HepG2 (cell line): ENCODE measurements at regions not wholly inside any gene's neighbourhood (a gene's known extent, or its start where the extent isn't known, plus 50 kb on each side); places are given as distances from the start of the nearest gene placed in this dataset.

ENCODE experiments used
- ATAC-seq: fragments of 200-7000 bp; cut with Tn5 transposase; 3 replicates; pipeline ENCODE4 v1.9.1; 2020; ENCODE audit warnings: mild to moderate bottlenecking, moderate library complexity
- BruUV-seq: library from RNA; stranded (reverse); fragments of 400-500 nt; replicated peaks from 2 replicates; lab custom pipeline; 2021; lab: Mats Ljungman, UMichigan
- CTCF ChIA-PET: fragments of 300-600 bp; formaldehyde crosslinking; extraction: SDS; loops from one replicate; lab custom pipeline; 2021; ENCODE audit warnings: low total read pairs, inconsistent platforms, low intra/inter-chr PET ratio; lab: Yijun Ruan, JAX
- POLR2A ChIA-PET: fragments of 350-600 bp; sonication (Branson Sonifier 250); formaldehyde crosslinking; loops from one replicate; lab custom pipeline; 2020; ENCODE audit warnings: antibody characterized with exemption, inconsistent platforms; lab: Yijun Ruan, JAX
- DNase-seq: peaks from one replicate; pipeline ENCODE4 v3.0.0-alpha.2; 2015; ENCODE audit warnings: low spot score
- FAIRE-seq: peaks from 3 replicates; lab custom pipeline; 2011; peaks lifted over from hg19 to GRCh38; lab: Jason Lieb, UNC
- H2AFZ ChIP-seq: one replicate; pipeline ENCODE4 v1.6.1; 2011; ENCODE audit warnings: low read length, inconsistent platforms
- H3K27ac ChIP-seq: fragments of 300-600 bp; 3 replicates; pipeline ENCODE4 v1.8.0; 2011; ENCODE audit warnings: mixed run types, mild to moderate bottlenecking, mixed read lengths, low read length, inconsistent platforms; ENCODE audit not compliant: insufficient read depth; ENCODE audit errors: extremely low read length
- H3K27me3 ChIP-seq, 2 experiments: fragments of 200-600 bp in 1 of 2; 2 replicates in 1 of 2; 3 replicates in 1 of 2; pipeline versions ENCODE4 v1.6.0 to v1.8.0; 2011; ENCODE audit warnings: low read length in 2 of 2, mild to moderate bottlenecking in 2 of 2, moderate library complexity in 2 of 2, inconsistent platforms in 1 of 2; ENCODE audit not compliant: insufficient read depth in 2 of 2, control insufficient read depth in 1 of 2
- H3K36me3 ChIP-seq, 2 experiments: fragments of 200-600 bp in 1 of 2; replicated peaks in 1 of 2; 2 replicates in 1 of 2; 3 replicates in 1 of 2; pipeline versions ENCODE4 v1.5.1 to v1.8.0; 2011; ENCODE audit warnings: low read length in 2 of 2, inconsistent platforms in 1 of 2; ENCODE audit not compliant: insufficient read depth in 2 of 2, control insufficient read depth in 1 of 2
- H3K4me1 ChIP-seq: 2 replicates; pipeline ENCODE4 v1.5.1; 2012; ENCODE audit warnings: low read length, inconsistent platforms; ENCODE audit not compliant: insufficient read depth
- H3K4me2 ChIP-seq: 2 replicates; pipeline ENCODE4 v1.6.0; 2011; ENCODE audit warnings: low read depth, low read length, inconsistent platforms
- H3K4me3 ChIP-seq, 3 experiments: fragments of 200-600 bp in 1 of 3; sonication (generic), shearing (Covaris generic) in 1 of 3; replicated peaks in 1 of 3; 2 replicates each; pipeline ENCODE4 v1.5.1; 2011 to 2016; ENCODE audit warnings: low read length in 3 of 3, inconsistent platforms in 2 of 3, low read depth in 2 of 3, mild to moderate bottlenecking in 2 of 3, control low read depth in 1 of 3, mixed read lengths in 1 of 3; ENCODE audit not compliant: insufficient read depth in 1 of 3
- H3K79me2 ChIP-seq: one replicate; pipeline ENCODE4 v1.6.1; 2011; ENCODE audit warnings: low read length, inconsistent platforms; ENCODE audit not compliant: insufficient read depth
- H3K9ac ChIP-seq: 2 replicates; pipeline ENCODE4 v1.6.0; 2011; ENCODE audit warnings: mild to moderate bottlenecking, low read depth, low read length, inconsistent platforms; ENCODE audit not compliant: insufficient read depth
- H3K9me3 ChIP-seq: 2 replicates; pipeline ENCODE4 v1.5.1; 2012; ENCODE audit warnings: mild to moderate bottlenecking, low read length
- H4K20me1 ChIP-seq: 2 replicates; pipeline ENCODE4 v1.6.0; 2011; ENCODE audit warnings: inconsistent platforms, mild to moderate bottlenecking, low read length, moderate library complexity; ENCODE audit not compliant: insufficient read depth
- AGO2 ChIP-seq: fragments of 200-400 bp; formaldehyde crosslinking; optimal IDR thresholded peaks from 2 replicates; pipeline ENCODE3; 2017; ENCODE audit warnings: mild to moderate bottlenecking, low read depth, low read length, moderate library complexity
- ARID5B ChIP-seq: IDR thresholded peaks from 2 replicates; pipeline ENCODE4 v1.4.0; 2020; ENCODE audit warnings: mild to moderate bottlenecking, missing genetic modification reagents
- ATF1 ChIP-seq: IDR thresholded peaks from 2 replicates; pipeline ENCODE4 v1.6.1; 2016; ENCODE audit warnings: mild to moderate bottlenecking, control low read depth
- ATM ChIP-seq: fragments of 450-650 bp; IDR thresholded peaks from 2 replicates; pipeline ENCODE4 v1.7.1; 2017; ENCODE audit warnings: mild to moderate bottlenecking, borderline replicate concordance
- CAMTA2 ChIP-seq: sonication (generic); formaldehyde crosslinking; IDR thresholded peaks from 2 replicates; pipeline ENCODE4 v1.4.0; 2020; ENCODE audit warnings: mild to moderate bottlenecking, missing genetic modification reagents, borderline replicate concordance
- GATAD1 ChIP-seq: IDR thresholded peaks from 2 replicates; pipeline ENCODE4 v1.6.1; 2016; ENCODE audit warnings: missing genetic modification reagents, missing compliant biosample characterization
- RARA ChIP-seq: IDR thresholded peaks from 2 replicates; pipeline ENCODE4 v1.6.1; 2016; ENCODE audit warnings: missing genetic modification reagents, missing compliant biosample characterization
- RXRB ChIP-seq: IDR thresholded peaks from 2 replicates; pipeline ENCODE4 v1.6.1; 2016; ENCODE audit warnings: borderline replicate concordance, missing genetic modification reagents, missing compliant biosample characterization
- SALL2 ChIP-seq: sonication (generic); formaldehyde crosslinking; IDR thresholded peaks from 2 replicates; pipeline ENCODE4 v1.8.1; 2023; ENCODE audit warnings: mild to moderate bottlenecking, missing genetic modification reagents, inconsistent platforms
- SCMH1 ChIP-seq: sonication (generic); formaldehyde crosslinking; IDR thresholded peaks from 2 replicates; pipeline ENCODE4 v1.9.0; 2021; ENCODE audit warnings: missing genetic modification reagents, mild to moderate bottlenecking, borderline replicate concordance
- SP2 ChIP-seq: sonication (generic); formaldehyde crosslinking; IDR thresholded peaks from 2 replicates; pipeline ENCODE4 v1.5.1; 2020; ENCODE audit warnings: mild to moderate bottlenecking, missing genetic modification reagents
- ZNF460 ChIP-seq: sonication (generic); formaldehyde crosslinking; IDR thresholded peaks from 2 replicates; pipeline ENCODE4 v1.5.1; 2020; ENCODE audit warnings: missing genetic modification reagents, mild to moderate bottlenecking, borderline replicate concordance
- ZNF569 ChIP-seq: sonication (generic); formaldehyde crosslinking; IDR thresholded peaks from 2 replicates; pipeline ENCODE4 v1.5.0; 2020; ENCODE audit warnings: mild to moderate bottlenecking, missing genetic modification reagents, moderate library complexity, borderline replicate concordance
- ZNF598 ChIP-seq: sonication (generic); formaldehyde crosslinking; IDR thresholded peaks from 2 replicates; pipeline ENCODE4 v1.5.1; 2020; ENCODE audit warnings: mild to moderate bottlenecking, missing genetic modification reagents, borderline replicate concordance
- ZNF749 ChIP-seq: sonication (generic); formaldehyde crosslinking; IDR thresholded peaks from 2 replicates; pipeline ENCODE4 v1.8.0; 2022; ENCODE audit warnings: mild to moderate bottlenecking, missing genetic modification reagents, moderate library complexity, borderline replicate concordance
- ZNF781 ChIP-seq: sonication (generic); formaldehyde crosslinking; IDR thresholded peaks from 2 replicates; pipeline ENCODE4 v1.5.1; 2020; ENCODE audit warnings: borderline replicate concordance, mild to moderate bottlenecking, missing genetic modification reagents; ENCODE audit errors: not compliant biosample characterization
- WGBS: methylation state at CpG from one replicate; pipeline ENCODE4 v1.1.6; 2017; ENCODE audit warnings: low lambda C conversion rate; 5-methylcytosine and 5-hydroxymethylcytosine counted together
- in situ Hi-C: cut with HindIII; loops from 2 replicates; pipeline ENCODE4 v1.10.0; 2017; ENCODE audit warnings: low pct_unique_long_range_greater_than_20kb; ENCODE audit not compliant: extremely low pct_ligation_motif_present
- intact Hi-C: fragments of 100-400 bp; cut with micrococcal nuclease; formaldehyde crosslinking; loops from one replicate; pipeline ENCODE4 v1.10.0; 2022; ENCODE audit not compliant: unreplicated experiment
- TF ChIP-seq, protein P1 (sequence below): IDR thresholded peaks from 2 replicates; pipeline ENCODE4 v1.6.1; 2016; ENCODE audit warnings: low read depth, borderline replicate concordance

- no peak for FAIRE-seq
Measured at GRCh38 chr10:17518338-17518737, 63.9 kb upstream of the ST8SIA6 start.

More at GRCh38 chr10:17518338-17518737, 63.9 kb upstream of the ST8SIA6 start:
- Histone ChIP-seq H3K27me3 (peaks cover 0 to 8% of the 10 kb centered on the region in 2 experiments; a peak in 1 of 5 replicates), H3K4me1 (peaks cover 3% of the 10 kb centered on the region), H3K9me3 (no peaks in the 10 kb centered on the region), H3K36me3 (no peaks in the 10 kb centered on the region), H3K27ac (no peak overlapping the region), H2AFZ (no peak overlapping the region), H3K79me2 (no peaks in the 10 kb centered on the region), H3K9ac (no peak overlapping the region), H3K4me2 (no peak overlapping the region), H4K20me1 (no peaks in the 10 kb centered on the region)
- 9% methylated on average over 7 of the region's 7 CpGs for WGBS
- in situ Hi-C loops (no loop called here), intact Hi-C loops (no loop called here)
- BruUV-seq, result no TSS peak
- DNase-seq, result no peak
- POLR2A ChIA-PET, result no interaction called here
- CTCF ChIA-PET, result no interaction called here
- no peak for TF ChIP-seq ATF1 (CRISPR knock-in tag)
- TF ChIP-seq ZNF781 (CRISPR knock-in tag), result no peak
- TF ChIP-seq ZNF569 (CRISPR knock-in tag), result no peak
- no peak for TF ChIP-seq RXRB (CRISPR knock-in tag)
- TF ChIP-seq ATM, result no peak
- TF ChIP-seq, protein P1, sequence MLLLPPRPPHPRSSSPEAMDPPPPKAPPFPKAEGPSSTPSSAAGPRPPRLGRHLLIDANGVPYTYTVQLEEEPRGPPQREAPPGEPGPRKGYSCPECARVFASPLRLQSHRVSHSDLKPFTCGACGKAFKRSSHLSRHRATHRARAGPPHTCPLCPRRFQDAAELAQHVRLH (CRISPR knock-in tag), result no peak
- TF ChIP-seq SCMH1 (CRISPR knock-in tag), result no peak
- TF ChIP-seq ZNF460 (CRISPR knock-in tag), result no peak
- no peak for TF ChIP-seq ARID5B (CRISPR knock-in tag)
- no peak for TF ChIP-seq RARA (CRISPR knock-in tag)
- TF ChIP-seq ZNF749, result no peak
- no peak for TF ChIP-seq GATAD1 (CRISPR knock-in tag)
- TF ChIP-seq ZNF598 (CRISPR knock-in tag), result no peak
- no peak for TF ChIP-seq CAMTA2 (CRISPR knock-in tag)
- TF ChIP-seq SALL2 (CRISPR knock-in tag), result no peak
- TF ChIP-seq AGO2, result no peak
- TF ChIP-seq SP2, result no peak
- TF ChIP-seq, all 625 proteins: peak for 0
- H3K4me3 ChIP-seq, result no peak overlapping the region
- no peak for ATAC-seq
